ENCODE measurements at regions not wholly inside any gene's neighbourhood (a gene's known extent, or its start where the extent isn't known, plus 50 kb on each side); places are given as distances from the start of the nearest gene placed in this dataset.

- WGBS, 2 experiments (ENCODE audit: insufficient coverage in 1 of 2, insufficient read length in 1 of 2): 92% methylated on average over 1 of the region's 1 CpG; no CpG with 5 or more reads in 1 of the 2 experiments
- H3K9me3 ChIP-seq (ENCODE audit: control insufficient read depth, low read length): no peaks in the 10 kb centered on the region
- peaks cover 1% of the 10 kb centered on the region for H3K27me3 Mint-ChIP-seq (ENCODE audit: insufficient read depth)
Measured at GRCh38 chr16:50964491-50964890, 186.6 kb downstream of the SALL1 start.

GRCh38 chr16:50961952-50962351, 189.1 kb downstream of the SALL1 start:
- Histone ChIP-seq H3K9ac (ENCODE audit: extremely low read depth, low read length, poor library complexity, severe bottlenecking) (no peak overlapping the region), H3K4me1 (ENCODE audit: control insufficient read depth, insufficient read depth, low read length) (no peaks in the 10 kb centered on the region), H3K27ac (ENCODE audit: low read depth, low read length) (no peak overlapping the region), H3K9me3 (ENCODE audit: control insufficient read depth, low read length) (no peaks in the 10 kb centered on the region), H3K27me3 (ENCODE audit: control insufficient read depth, insufficient read depth, low read length, poor library complexity, severe bottlenecking) (no peaks in the 10 kb centered on the region), H3K36me3 (ENCODE audit: control insufficient read depth, insufficient read depth, low read length) (no peaks in the 10 kb centered on the region), H3K4me3 (ENCODE audit: low read length) (no peak overlapping the region)
- no peak for TF ChIP-seq CTCF (conservative IDR thresholded peaks at IDR 0.05)
- no peak overlapping the region for H3K4me3 Mint-ChIP-seq
- DNase-seq: no peak
- H3K27me3 Mint-ChIP-seq (ENCODE audit: insufficient read depth): peaks cover 1% of the 10 kb centered on the region
- H3K4me1 Mint-ChIP-seq: peaks cover 4% of the 10 kb centered on the region
- H3K9me3 Mint-ChIP-seq: no peaks in the 10 kb centered on the region
- H3K27ac Mint-ChIP-seq: no peak overlapping the region
- 84 to 90% methylated on average over 5 to 7 of the region's 7 CpGs for WGBS, 2 experiments (ENCODE audit: insufficient coverage in 1 of 2, insufficient read length in 1 of 2)
- no peaks in the 10 kb centered on the region for H3K36me3 Mint-ChIP-seq (ENCODE audit: low read depth)

More at GRCh38 chr16:50964491-50964890, 186.6 kb downstream of the SALL1 start:
- Histone ChIP-seq H3K36me3 (ENCODE audit: control insufficient read depth, insufficient read depth, low read length) (no peaks in the 10 kb centered on the region), H3K9ac (ENCODE audit: extremely low read depth, low read length, poor library complexity, severe bottlenecking) (no peak overlapping the region), H3K27ac (ENCODE audit: low read depth, low read length) (no peak overlapping the region), H3K27me3 (ENCODE audit: control insufficient read depth, insufficient read depth, low read length, poor library complexity, severe bottlenecking) (no peaks in the 10 kb centered on the region), H3K4me3 (ENCODE audit: low read length) (no peak overlapping the region), H3K4me1 (ENCODE audit: control insufficient read depth, insufficient read depth, low read length) (no peaks in the 10 kb centered on the region)
- Mint-ChIP-seq H3K4me1 (no peaks in the 10 kb centered on the region), H3K9me3 (no peaks in the 10 kb centered on the region), H3K36me3 (ENCODE audit: low read depth) (no peaks in the 10 kb centered on the region), H3K27ac (no peak overlapping the region), H3K4me3 (no peak overlapping the region)
- no peak for TF ChIP-seq CTCF (conservative IDR thresholded peaks at IDR 0.05)
- no peak for DNase-seq

GRCh38 chr16:50960517-50961202, 190.4 kb downstream of the SALL1 start:
- Mint-ChIP-seq H3K27me3 (ENCODE audit: insufficient read depth) (no peaks in the 10 kb centered on the region), H3K36me3 (ENCODE audit: low read depth) (no peaks in the 10 kb centered on the region), H3K9me3 (no peaks in the 10 kb centered on the region), H3K4me1 (peaks cover 4% of the 10 kb centered on the region), H3K27ac (no peak overlapping the region), H3K4me3 (no peak overlapping the region)
- Histone ChIP-seq H3K4me3 (ENCODE audit: low read length) (no peak overlapping the region), H3K27ac (ENCODE audit: low read depth, low read length) (no peak overlapping the region), H3K9me3 (ENCODE audit: control insufficient read depth, low read length) (no peaks in the 10 kb centered on the region), H3K4me1 (ENCODE audit: control insufficient read depth, insufficient read depth, low read length) (no peaks in the 10 kb centered on the region), H3K9ac (ENCODE audit: extremely low read depth, low read length, poor library complexity, severe bottlenecking) (no peak overlapping the region), H3K27me3 (ENCODE audit: control insufficient read depth, insufficient read depth, low read length, poor library complexity, severe bottlenecking) (no peaks in the 10 kb centered on the region), H3K36me3 (ENCODE audit: control insufficient read depth, insufficient read depth, low read length) (no peaks in the 10 kb centered on the region)
- DNase-seq: peak; percentile 58
- no peak for TF ChIP-seq CTCF (conservative IDR thresholded peaks at IDR 0.05)
- WGBS, 2 experiments (ENCODE audit: insufficient coverage in 1 of 2, insufficient read length in 1 of 2): 43 to 87% methylated on average over 1 to 2 of the region's 2 CpGs
